Panc1 (cell line): ENCODE measurements at regions not wholly inside any gene's neighbourhood (a gene's known extent, or its start where the extent isn't known, plus 50 kb on each side); places are given as distances from the start of the nearest gene placed in this dataset.

Experiments used
- ATAC-seq: fragments of 200-7000 bp; cut with Tn5 transposase; 2 replicates; pipeline ENCODE4 v1.9.1; 2020; ENCODE audit warnings: mild to moderate bottlenecking, moderate library complexity
- BruUV-seq: library from RNA; stranded (reverse); fragments of 400-500 nt; replicated peaks from 2 replicates; lab custom pipeline; 2021; lab: Mats Ljungman, UMichigan
- CTCF ChIA-PET: fragments of 300-600 bp; sonication (Branson Sonifier 250); formaldehyde crosslinking; loops from one replicate; lab custom pipeline; 2022; ENCODE audit warnings: antibody characterized with exemption; lab: Charles Lee
- POLR2A ChIA-PET: fragments of 300-600 bp; sonication (Branson Sonifier 250); formaldehyde crosslinking; loops from one replicate; lab custom pipeline; 2022; ENCODE audit warnings: antibody characterized with exemption; lab: Charles Lee
- DNase-seq: peaks from one replicate; pipeline ENCODE4 v3.0.0-alpha.2; 2010; ENCODE audit warnings: low read depth, low spot score
- H3K27ac ChIP-seq: 2 replicates; pipeline ENCODE4 v1.5.1; 2011; ENCODE audit warnings: mild to moderate bottlenecking, low read length, inconsistent platforms
- H3K27me3 ChIP-seq: fragments of 200-500 bp; sonication (Bioruptor generic); 2 replicates; pipeline ENCODE4 v1.6.0; 2014; ENCODE audit warnings: low read length, inconsistent platforms; ENCODE audit not compliant: control insufficient read depth, insufficient read depth
- H3K36me3 ChIP-seq: fragments of 200-500 bp; sonication (Bioruptor generic); 2 replicates; pipeline ENCODE4 v1.5.1; 2014; ENCODE audit warnings: inconsistent platforms, mild to moderate bottlenecking, low read length, moderate library complexity; ENCODE audit not compliant: control insufficient read depth, insufficient read depth
- H3K4me1 ChIP-seq: 2 replicates; pipeline ENCODE4 v1.5.1; 2011; ENCODE audit warnings: inconsistent platforms, mild to moderate bottlenecking, low read length, moderate library complexity; ENCODE audit not compliant: control insufficient read depth, insufficient read depth
- H3K4me3 ChIP-seq, 2 experiments: 2 replicates each; pipeline ENCODE4 v1.5.1; 2011 to 2012; ENCODE audit warnings: low read depth in 2 of 2, low read length in 2 of 2, mild to moderate bottlenecking in 2 of 2, inconsistent platforms in 1 of 2, moderate library complexity in 1 of 2
- H3K9me3 ChIP-seq: fragments of 200-500 bp; sonication (Bioruptor generic); 2 replicates; pipeline ENCODE4 v1.5.1; 2014; ENCODE audit warnings: low read depth, mild to moderate bottlenecking, inconsistent platforms, low read length, moderate library complexity; ENCODE audit not compliant: control insufficient read depth, insufficient read depth
- CTCF ChIP-seq: fragments of 450-650 bp; IDR thresholded peaks from 2 replicates; pipeline ENCODE4 v1.5.1; 2017; ENCODE audit warnings: mild to moderate bottlenecking
- POLR2AphosphoS5 ChIP-seq: IDR thresholded peaks from 2 replicates; pipeline ENCODE4 v1.6.1; 2012; ENCODE audit warnings: mild to moderate bottlenecking, low read depth, low read length, moderate library complexity
- REST ChIP-seq, 2 experiments: IDR thresholded peaks; 2 replicates each; pipeline ENCODE4 v1.6.1; 2011 to 2012; ENCODE audit warnings: low read depth in 2 of 2, control low read depth in 1 of 2, low read length in 1 of 2, mild to moderate bottlenecking in 1 of 2, moderate library complexity in 1 of 2; ENCODE audit not compliant: insufficient read depth in 1 of 2
- SIN3A ChIP-seq: IDR thresholded peaks from 2 replicates; pipeline ENCODE4 v1.6.1; 2012; ENCODE audit warnings: low read depth, mild to moderate bottlenecking, low read length, moderate library complexity, borderline replicate concordance; ENCODE audit not compliant: insufficient read depth
- TCF7L2 ChIP-seq: IDR thresholded peaks from 2 replicates; pipeline ENCODE4 v1.6.1; 2011; ENCODE audit warnings: mild to moderate bottlenecking, low read depth, low read length, inconsistent platforms
- in situ Hi-C: cut with HindIII; loops from 2 replicates; pipeline ENCODE4 v1.10.0; 2016; ENCODE audit warnings: low sequenced_read_pairs, low pct_unique_long_range_greater_than_20kb
- intact Hi-C: fragments of 100-400 bp; cut with micrococcal nuclease; formaldehyde crosslinking; loops from one replicate; pipeline ENCODE4 v1.10.0; 2022; ENCODE audit not compliant: unreplicated experiment

GRCh38 chr12:90572778-90573177 lies 382.2 kb downstream of the CCER1 start:
- CTCF ChIA-PET, result no interaction called here
- ATAC-seq (no peak), DNase-seq (no peak)
- intact Hi-C loops (no loop called here), in situ Hi-C loops (no loop called here)
- no peak overlapping the region for H3K27ac ChIP-seq
- H3K27me3 ChIP-seq, result no peaks in the 10 kb centered on the region
- TF ChIP-seq CTCF (no peak), TCF7L2 (no peak), REST (IDR thresholded peaks at IDR 0.05; ENCODE audit: insufficient read depth in 1 of 2, low read depth in 2 of 2, low read length in 1 of 2) (no peak), POLR2AphosphoS5 (no peak), SIN3A (no peak)
- POLR2A ChIA-PET, result no interaction called here
- BruUV-seq, result no TSS peak
- no peak overlapping the region for H3K4me3 ChIP-seq
- H3K4me1 ChIP-seq, result no peaks in the 10 kb centered on the region
- no peaks in the 10 kb centered on the region for H3K36me3 ChIP-seq
- H3K9me3 ChIP-seq, result no peaks in the 10 kb centered on the region

DNA sequence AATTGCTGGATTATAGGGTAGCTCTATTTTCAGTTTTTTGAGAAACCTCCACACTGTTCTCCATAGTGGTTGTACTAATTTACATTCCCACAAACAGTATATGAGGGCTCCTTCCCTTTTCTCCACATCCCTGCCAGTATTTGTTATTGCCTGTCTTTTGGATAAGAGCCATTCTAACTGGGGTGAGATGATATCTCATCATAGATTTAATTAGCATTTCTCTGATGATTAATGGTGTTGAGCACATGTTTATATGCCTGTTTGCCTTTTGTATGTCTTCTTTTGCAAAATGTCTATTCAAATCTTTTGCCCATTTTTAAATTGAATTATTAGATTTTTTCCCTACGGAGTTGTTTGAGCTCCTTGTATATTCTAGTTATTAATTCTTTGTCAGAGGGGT lies 385.3 kb downstream of the CCER1 start:
- no TSS peak for BruUV-seq
- TF ChIP-seq TCF7L2 (no peak), SIN3A (no peak), CTCF (no peak), POLR2AphosphoS5 (no peak), REST (IDR thresholded peaks at IDR 0.05; ENCODE audit: insufficient read depth in 1 of 2, low read depth in 2 of 2, low read length in 1 of 2) (no peak)
- Histone ChIP-seq H3K36me3 (no peaks in the 10 kb centered on the region), H3K27me3 (no peaks in the 10 kb centered on the region), H3K9me3 (no peaks in the 10 kb centered on the region), H3K27ac (no peak overlapping the region), H3K4me1 (no peaks in the 10 kb centered on the region), H3K4me3 (no peak overlapping the region)
- intact Hi-C loops, result no loop called here
- CTCF ChIA-PET, result no interaction called here
- DNase-seq (no peak), ATAC-seq (no peak)
- POLR2A ChIA-PET, result no interaction called here
- in situ Hi-C loops, result no loop called here
